ENCODE measurements at regions not wholly inside any gene's neighbourhood (a gene's known extent, or its start where the extent isn't known, plus 50 kb on each side); places are given as distances from the start of the nearest gene placed in this dataset.

DNA sequence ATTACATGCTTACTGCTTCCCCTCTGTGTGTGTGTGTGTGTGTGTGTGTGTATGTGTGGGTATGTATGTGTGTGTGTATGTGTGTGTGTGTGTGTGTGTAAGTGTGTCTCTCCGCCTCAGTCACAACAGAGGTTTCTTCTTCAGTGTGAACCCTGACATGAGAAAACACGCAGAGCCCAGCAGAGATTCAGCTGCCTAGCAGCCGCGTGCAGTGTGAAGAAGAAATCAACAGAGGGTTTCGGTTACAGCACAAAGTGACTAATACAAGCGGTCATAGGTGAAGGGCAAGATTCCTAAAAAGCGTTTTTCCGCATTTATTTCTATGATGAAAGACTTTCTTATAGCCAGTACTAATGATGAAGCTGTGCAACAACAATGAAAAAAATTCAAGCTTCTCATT, 55.3 kb upstream of the ZFP42 start:
- TF ChIP-seq POLR2A (IDR thresholded peaks at IDR 0.05), result no peak
- TF ChIP-seq CTCF (IDR thresholded peaks at IDR 0.05), result no peak
